SK-N-MC (cell line): ENCODE measurements at regions not wholly inside any gene's neighbourhood (a gene's known extent, or its start where the extent isn't known, plus 50 kb on each side); places are given as distances from the start of the nearest gene placed in this dataset.

Experiments
- EZH2 ChIP-seq: fragments of 200-600 bp; sonication (generic); IDR thresholded peaks from one replicate; pipeline ENCODE4 v1.6.1; 2017; ENCODE audit warnings: antibody characterized with exemption
- FOXP2 ChIP-seq: optimal IDR thresholded peaks from 2 replicates; pipeline ENCODE3; 2011; ENCODE audit warnings: mild to moderate bottlenecking, moderate library complexity; ENCODE audit not compliant: insufficient read depth; ENCODE audit errors: extremely low read length, control extremely low read depth
- POLR2AphosphoS5 ChIP-seq: IDR thresholded peaks from 2 replicates; pipeline ENCODE4 v1.6.1; 2012; ENCODE audit warnings: mild to moderate bottlenecking, low read depth, low read length, borderline replicate concordance

GRCh38 chr14:62144863-62145262 is 382.6 kb downstream of the SNAPC1 start:
- TF ChIP-seq POLR2AphosphoS5: no peak
- TF ChIP-seq EZH2: no peak
- no peak for TF ChIP-seq FOXP2
